Choroid plexus epithelial cell (primary cell): ENCODE measurements at regions not wholly inside any gene's neighbourhood (a gene's known extent, or its start where the extent isn't known, plus 50 kb on each side); places are given as distances from the start of the nearest gene placed in this dataset.

Experiments used
- DNase-seq: peaks from one replicate; pipeline ENCODE4 v3.0.0-alpha.2; 2010; ENCODE audit warnings: low read depth
- H3K4me3 ChIP-seq: 2 replicates; pipeline ENCODE4 v1.5.1; 2011; ENCODE audit warnings: low read depth, mild to moderate bottlenecking, control low read depth, low read length, moderate library complexity
- TF ChIP-seq, protein P1 (sequence below): conservative IDR thresholded peaks from 2 replicates; pipeline ENCODE4 v1.5.1; 2011; ENCODE audit warnings: low read depth, mild to moderate bottlenecking, control low read depth, inconsistent platforms, low read length, moderate library complexity

GRCh38 chr7:79593866-79594301 is 140.4 kb upstream of the MAGI2 start:
- DNase-seq, result no peak
- H3K4me3 ChIP-seq, result no peak overlapping the region
- TF ChIP-seq, protein P1, sequence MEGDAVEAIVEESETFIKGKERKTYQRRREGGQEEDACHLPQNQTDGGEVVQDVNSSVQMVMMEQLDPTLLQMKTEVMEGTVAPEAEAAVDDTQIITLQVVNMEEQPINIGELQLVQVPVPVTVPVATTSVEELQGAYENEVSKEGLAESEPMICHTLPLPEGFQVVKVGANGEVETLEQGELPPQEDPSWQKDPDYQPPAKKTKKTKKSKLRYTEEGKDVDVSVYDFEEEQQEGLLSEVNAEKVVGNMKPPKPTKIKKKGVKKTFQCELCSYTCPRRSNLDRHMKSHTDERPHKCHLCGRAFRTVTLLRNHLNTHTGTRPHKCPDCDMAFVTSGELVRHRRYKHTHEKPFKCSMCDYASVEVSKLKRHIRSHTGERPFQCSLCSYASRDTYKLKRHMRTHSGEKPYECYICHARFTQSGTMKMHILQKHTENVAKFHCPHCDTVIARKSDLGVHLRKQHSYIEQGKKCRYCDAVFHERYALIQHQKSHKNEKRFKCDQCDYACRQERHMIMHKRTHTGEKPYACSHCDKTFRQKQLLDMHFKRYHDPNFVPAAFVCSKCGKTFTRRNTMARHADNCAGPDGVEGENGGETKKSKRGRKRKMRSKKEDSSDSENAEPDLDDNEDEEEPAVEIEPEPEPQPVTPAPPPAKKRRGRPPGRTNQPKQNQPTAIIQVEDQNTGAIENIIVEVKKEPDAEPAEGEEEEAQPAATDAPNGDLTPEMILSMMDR, result no peak

DNA sequence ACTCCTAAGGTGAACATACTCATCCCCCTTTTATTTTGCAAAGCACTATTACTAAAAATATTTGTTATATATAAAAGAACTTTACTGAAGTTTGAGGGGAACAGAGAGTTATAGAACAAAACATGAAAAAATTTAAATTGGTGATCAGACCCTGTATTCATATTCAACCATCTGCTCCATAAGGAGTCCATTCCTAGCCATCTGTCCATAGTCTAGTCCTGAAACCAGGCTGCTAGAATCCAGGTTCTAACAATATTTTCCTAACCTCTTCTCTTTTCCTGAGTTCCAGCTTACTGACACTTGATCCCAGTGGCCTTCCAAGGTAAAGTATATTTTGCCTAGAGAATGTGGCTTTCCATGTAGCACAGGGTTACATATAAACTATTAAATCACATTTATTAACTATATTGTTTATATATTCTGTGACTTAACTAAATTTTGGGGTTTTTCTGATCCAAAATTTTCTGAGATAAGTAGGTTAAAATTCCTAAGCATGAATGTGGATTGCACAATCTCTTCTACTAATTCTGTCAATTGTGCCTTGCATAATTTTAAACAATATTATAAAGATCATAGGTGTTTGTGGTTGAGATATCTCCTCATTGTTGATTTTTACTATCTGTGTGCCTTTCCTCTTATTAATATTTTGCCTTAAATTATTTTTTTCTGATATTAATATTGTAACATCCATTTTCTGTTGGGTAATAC is 137.6 kb upstream of the MAGI2 start:
- DNase-seq, result no peak

DNA sequence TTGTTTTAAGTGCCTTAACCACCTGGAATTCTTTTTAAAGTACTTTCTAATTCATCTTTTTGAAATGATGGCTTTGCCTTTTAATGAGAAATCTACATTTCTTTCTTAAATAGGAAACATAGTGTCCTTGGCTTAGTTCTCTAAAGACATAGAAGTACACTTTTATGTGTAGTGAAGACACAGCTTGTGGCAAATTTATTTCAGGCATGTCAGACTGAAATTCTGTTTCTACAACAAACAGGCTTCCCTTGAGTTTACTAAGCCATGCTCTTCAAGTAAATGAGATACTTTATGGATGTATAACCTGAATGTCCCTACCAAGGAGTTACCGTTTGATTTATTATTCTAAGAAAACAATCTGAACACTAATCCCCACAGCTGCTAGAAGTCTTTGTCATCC is 136.9 kb upstream of the MAGI2 start:
- no peak overlapping the region for H3K4me3 ChIP-seq
- TF ChIP-seq, protein P1, result no peak
- DNase-seq, result no peak

More for the DNA sequence above, 137.6 kb upstream of the MAGI2 start:
- no peak overlapping the region for H3K4me3 ChIP-seq
- TF ChIP-seq, protein P1, result no peak

- TF ChIP-seq, protein P1, result no peak
- no peak overlapping the region for H3K4me3 ChIP-seq
- DNase-seq, result no peak
These were observed 117.4 kb upstream of the MAGI2 start for GRCh38 chr7:79570903-79571302.

DNA sequence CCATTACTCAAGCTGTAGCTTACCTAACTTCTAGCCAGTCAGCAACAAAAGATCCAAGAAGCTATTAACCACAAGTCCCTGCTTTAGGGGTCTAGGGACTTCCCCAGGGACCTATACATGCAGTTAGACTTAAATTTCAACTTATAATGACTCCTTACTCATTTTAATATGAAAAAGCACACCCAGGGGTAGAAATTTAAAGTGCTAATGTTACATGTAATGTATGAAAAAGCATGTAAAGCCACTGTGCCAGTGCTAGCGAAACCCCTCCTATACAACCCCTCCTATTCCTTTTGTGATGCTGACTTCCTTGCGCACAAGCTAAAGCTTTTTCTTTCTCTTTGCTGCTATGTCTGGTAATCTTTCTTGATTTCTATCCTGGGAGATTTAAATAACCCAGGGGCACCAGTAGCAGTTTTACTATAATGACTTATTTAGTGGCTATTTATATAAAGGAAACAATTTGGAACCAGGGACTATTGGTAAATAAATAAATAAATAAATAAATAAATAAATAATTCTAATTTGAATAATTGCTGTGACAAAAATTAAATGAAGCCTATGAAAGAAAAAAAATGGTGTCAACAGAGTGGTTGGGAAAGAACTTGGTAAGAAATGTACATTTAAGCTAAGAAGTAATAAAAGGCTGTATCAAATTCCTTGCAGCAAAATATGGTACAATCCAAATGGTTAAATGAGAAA is 110.5 kb upstream of the MAGI2 start:
- H3K4me3 ChIP-seq, result no peak overlapping the region
- DNase-seq, result no peak
- TF ChIP-seq, protein P1, result no peak

GRCh38 chr7:79555571-79555970 is 102.1 kb upstream of the MAGI2 start:
- H3K4me3 ChIP-seq, result no peak overlapping the region
- TF ChIP-seq, protein P1, result no peak
- no peak for DNase-seq
